Body of pancreas (tissue), 4 donors: ENCODE measurements at regions not wholly inside any gene's neighbourhood (a gene's known extent, or its start where the extent isn't known, plus 50 kb on each side); places are given as distances from the start of the nearest gene placed in this dataset.

ENCODE experiments used
- POLR2A ChIP-seq, 3 donors: fragments of 450-650 bp; IDR thresholded peaks; one replicate each; pipeline ENCODE4 v1.6.1; 2016; ENCODE audit warnings: antibody characterized with exemption in 3 of 3, mild to moderate bottlenecking in 2 of 3
- TF ChIP-seq, protein P1 (sequence below), 7 experiments: fragments of 450-650 bp in 4 of 7; fragments of 200-600 bp in 3 of 7; sonication (generic) in 3 of 7; IDR thresholded peaks; one replicate each; pipeline ENCODE4 v1.5.1; 2016 to 2019; ENCODE audit warnings: antibody characterized with exemption in 7 of 7

DNA sequence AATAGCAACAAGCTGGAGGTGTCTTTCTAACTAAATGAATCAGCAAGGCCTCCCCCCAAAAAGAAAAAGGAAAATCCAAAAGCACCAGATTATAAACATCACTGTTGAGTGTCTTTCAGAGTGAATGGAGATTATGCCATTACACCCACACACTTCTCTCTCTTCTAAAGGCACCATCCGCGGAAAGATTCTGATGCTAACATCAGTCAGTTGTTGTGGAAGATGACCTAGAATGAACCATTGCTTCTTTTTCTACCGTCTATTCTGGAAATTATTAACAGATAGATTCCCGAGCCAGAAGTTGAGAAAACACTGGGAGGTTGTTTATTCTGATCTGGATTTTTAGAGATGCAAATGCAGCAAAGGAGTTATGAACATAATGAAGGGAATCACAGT is 60.9 kb upstream of the FAM20A start:
- TF ChIP-seq, protein P1, sequence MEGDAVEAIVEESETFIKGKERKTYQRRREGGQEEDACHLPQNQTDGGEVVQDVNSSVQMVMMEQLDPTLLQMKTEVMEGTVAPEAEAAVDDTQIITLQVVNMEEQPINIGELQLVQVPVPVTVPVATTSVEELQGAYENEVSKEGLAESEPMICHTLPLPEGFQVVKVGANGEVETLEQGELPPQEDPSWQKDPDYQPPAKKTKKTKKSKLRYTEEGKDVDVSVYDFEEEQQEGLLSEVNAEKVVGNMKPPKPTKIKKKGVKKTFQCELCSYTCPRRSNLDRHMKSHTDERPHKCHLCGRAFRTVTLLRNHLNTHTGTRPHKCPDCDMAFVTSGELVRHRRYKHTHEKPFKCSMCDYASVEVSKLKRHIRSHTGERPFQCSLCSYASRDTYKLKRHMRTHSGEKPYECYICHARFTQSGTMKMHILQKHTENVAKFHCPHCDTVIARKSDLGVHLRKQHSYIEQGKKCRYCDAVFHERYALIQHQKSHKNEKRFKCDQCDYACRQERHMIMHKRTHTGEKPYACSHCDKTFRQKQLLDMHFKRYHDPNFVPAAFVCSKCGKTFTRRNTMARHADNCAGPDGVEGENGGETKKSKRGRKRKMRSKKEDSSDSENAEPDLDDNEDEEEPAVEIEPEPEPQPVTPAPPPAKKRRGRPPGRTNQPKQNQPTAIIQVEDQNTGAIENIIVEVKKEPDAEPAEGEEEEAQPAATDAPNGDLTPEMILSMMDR (IDR thresholded peaks at IDR 0.05) = no peak
- TF ChIP-seq POLR2A (IDR thresholded peaks at IDR 0.05) = no peak
